Activated CD4-positive, CD25-positive, alpha-beta regulatory T cell treated with anti-CD3 and anti-CD28 coated beads, Interleukin-2, amount 50 U/mL, for 24 hours (primary cell): ENCODE measurements at regions not wholly inside any gene's neighbourhood (a gene's known extent, or its start where the extent isn't known, plus 50 kb on each side); places are given as distances from the start of the nearest gene placed in this dataset.
"Not testable (repeated sequence)": the region's sequence is repeated elsewhere in the genome, so short reads cannot be mapped to it uniquely, and the experiment has no call there.

Source experiments
- ATAC-seq, 2 donors: fragments of 150-1000 bp; cut with Tn5 transposase; one replicate each; pipeline ENCODE4 v1.10.0; 2021; ENCODE audit warnings: mild to moderate bottlenecking in 1 of 2, moderate library complexity in 1 of 2

DNA sequence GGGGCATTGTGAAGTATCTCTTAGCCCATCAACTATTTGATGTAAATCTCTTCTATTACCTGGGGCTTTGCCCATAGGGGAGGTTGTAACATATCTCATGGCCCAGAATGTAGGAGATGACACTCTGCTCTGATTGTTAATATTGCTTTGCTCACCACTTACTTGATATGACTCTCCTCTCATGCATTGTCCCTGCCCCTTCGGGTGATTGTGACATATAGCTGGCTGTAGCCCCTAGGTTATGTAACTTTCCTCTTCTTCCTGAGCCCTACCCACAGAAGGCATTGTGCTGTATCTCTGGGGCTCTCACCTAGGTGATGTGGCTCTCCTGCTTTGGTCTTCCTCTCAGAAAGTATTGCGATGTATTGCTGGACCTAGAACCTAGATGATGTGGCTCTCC is 69.1 kb upstream of the ZNF91 start:
- ATAC-seq = not testable (repeated sequence)

- ATAC-seq = no peak
Observed at GRCh38 chr19:23461120-23461519, 65.8 kb upstream of the ZNF91 start.

DNA sequence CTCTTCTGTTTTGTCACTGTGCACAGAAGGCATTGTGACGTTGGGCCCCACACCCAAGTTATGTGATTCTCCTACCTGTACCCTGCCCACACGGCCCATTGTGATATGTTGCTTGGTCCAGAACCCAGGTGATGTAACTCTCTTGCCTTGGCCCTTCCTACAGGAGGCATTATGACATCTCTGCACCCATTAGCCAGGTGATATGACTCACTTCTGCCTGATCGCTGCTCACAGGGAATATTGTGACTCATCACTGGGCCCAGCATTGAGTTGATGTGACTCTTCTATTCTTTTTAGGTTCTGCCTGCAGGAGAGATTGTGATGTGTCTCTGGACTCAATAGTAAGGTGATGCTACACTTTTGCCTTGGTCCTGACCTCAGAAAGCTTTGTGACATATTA is 65.4 kb upstream of the ZNF91 start:
- ATAC-seq = no peak
